Right lobe of liver (tissue), 4 donors: ENCODE measurements at regions not wholly inside any gene's neighbourhood (a gene's known extent, or its start where the extent isn't known, plus 50 kb on each side); places are given as distances from the start of the nearest gene placed in this dataset.

Source experiments
- CTCF ChIP-seq, 4 donors: fragments of 200-600 bp in 3 of 4; fragments of 450-650 bp in 1 of 4; IDR thresholded peaks; one replicate each; pipeline versions ENCODE4 v1.5.1 to v1.8.0; 2016 to 2022; ENCODE audit warnings: antibody characterized with exemption in 4 of 4, mild to moderate bottlenecking in 2 of 4
- POLR2A ChIP-seq: fragments of 450-650 bp; IDR thresholded peaks from one replicate; pipeline ENCODE4 v1.6.1; 2017; ENCODE audit warnings: antibody characterized with exemption, mild to moderate bottlenecking
- donor health status: DM: no; HTN: no; CAD: no.
- donor health status: DM: no; HTN: no; CAD: no.
- donor health status: DM: no; HTN: yes; CAD: no.

- TF ChIP-seq CTCF (IDR thresholded peaks at IDR 0.05), result peak; percentile 41 to 53 (median 50)
- no peak for TF ChIP-seq POLR2A
Observed at GRCh38 chr2:21372654-21373053, 248.9 kb downstream of the TDRD15 start.
